ENCODE measurements at regions not wholly inside any gene's neighbourhood (a gene's known extent, or its start where the extent isn't known, plus 50 kb on each side); places are given as distances from the start of the nearest gene placed in this dataset.

DNA sequence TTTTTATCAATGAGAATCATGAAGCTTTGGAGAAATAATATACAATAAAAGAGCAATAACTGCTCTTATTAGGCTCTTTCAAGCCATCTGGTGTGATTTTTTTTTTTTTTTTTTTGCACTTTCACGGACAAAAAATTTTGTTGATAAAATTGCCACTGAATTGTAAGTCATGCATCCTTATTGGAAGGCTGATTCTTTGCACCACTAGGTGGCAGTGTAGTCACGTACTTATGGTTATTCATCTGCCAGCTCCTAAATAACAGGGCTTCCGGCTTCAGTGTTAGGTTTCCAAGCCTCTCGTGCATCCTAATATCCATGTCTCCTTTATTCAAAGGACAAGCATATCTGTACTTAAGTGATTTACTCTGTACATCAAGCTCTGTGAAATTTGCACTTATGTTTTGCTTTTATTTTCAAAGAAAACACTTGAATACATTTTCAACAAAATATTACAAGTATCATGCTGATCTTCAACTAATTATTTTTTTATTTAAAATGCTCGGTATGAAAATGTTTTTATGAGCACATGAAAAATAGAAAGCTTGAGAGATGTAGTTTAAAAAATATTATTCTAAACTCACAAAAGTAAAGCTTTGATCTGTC lies 1578.3 kb upstream of the TENM3 start:
- H3K9me3 Mint-ChIP-seq (ENCODE audit: unreplicated experiment): no peaks in the 10 kb centered on the region
- H3K4me3 Mint-ChIP-seq (ENCODE audit: unreplicated experiment): no peak overlapping the region
- no peaks in the 10 kb centered on the region for H3K36me3 Mint-ChIP-seq (ENCODE audit: unreplicated experiment)
- no peak overlapping the region for H3K27ac Mint-ChIP-seq (ENCODE audit: unreplicated experiment)
- H3K4me1 Mint-ChIP-seq (ENCODE audit: unreplicated experiment): peaks cover 3% of the 10 kb centered on the region
- TF ChIP-seq, protein P1, sequence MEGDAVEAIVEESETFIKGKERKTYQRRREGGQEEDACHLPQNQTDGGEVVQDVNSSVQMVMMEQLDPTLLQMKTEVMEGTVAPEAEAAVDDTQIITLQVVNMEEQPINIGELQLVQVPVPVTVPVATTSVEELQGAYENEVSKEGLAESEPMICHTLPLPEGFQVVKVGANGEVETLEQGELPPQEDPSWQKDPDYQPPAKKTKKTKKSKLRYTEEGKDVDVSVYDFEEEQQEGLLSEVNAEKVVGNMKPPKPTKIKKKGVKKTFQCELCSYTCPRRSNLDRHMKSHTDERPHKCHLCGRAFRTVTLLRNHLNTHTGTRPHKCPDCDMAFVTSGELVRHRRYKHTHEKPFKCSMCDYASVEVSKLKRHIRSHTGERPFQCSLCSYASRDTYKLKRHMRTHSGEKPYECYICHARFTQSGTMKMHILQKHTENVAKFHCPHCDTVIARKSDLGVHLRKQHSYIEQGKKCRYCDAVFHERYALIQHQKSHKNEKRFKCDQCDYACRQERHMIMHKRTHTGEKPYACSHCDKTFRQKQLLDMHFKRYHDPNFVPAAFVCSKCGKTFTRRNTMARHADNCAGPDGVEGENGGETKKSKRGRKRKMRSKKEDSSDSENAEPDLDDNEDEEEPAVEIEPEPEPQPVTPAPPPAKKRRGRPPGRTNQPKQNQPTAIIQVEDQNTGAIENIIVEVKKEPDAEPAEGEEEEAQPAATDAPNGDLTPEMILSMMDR (IDR thresholded peaks at IDR 0.05): peak; percentile 85
- H3K27me3 Mint-ChIP-seq (ENCODE audit: unreplicated experiment): no peaks in the 10 kb centered on the region
- peak; percentile 87 for DNase-seq (ENCODE audit: extremely low spot score, unreplicated experiment)

DNA sequence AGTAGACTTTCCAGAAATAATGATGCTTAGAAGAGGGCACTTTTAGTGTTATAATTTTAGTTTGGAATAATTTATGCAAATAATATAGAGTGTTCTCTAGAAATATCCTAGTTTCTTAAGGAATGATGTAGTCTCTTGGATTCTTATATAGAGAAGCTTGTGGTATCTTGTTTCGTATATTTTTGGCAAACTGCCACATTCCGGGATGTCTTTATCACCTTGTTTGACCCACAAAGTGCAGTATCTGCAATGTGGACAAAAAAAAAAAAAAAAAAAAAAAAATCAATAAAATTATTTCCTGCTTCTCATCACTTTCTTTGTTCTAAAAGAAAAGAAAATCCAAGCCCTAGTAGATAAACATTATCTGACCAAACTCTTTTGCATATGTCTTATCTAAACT lies 1577.7 kb upstream of the TENM3 start:
- Mint-ChIP-seq H3K36me3 (ENCODE audit: unreplicated experiment) (no peaks in the 10 kb centered on the region), H3K4me3 (ENCODE audit: unreplicated experiment) (no peak overlapping the region), H3K9me3 (ENCODE audit: unreplicated experiment) (no peaks in the 10 kb centered on the region), H3K27ac (ENCODE audit: unreplicated experiment) (no peak overlapping the region), H3K27me3 (ENCODE audit: unreplicated experiment) (no peaks in the 10 kb centered on the region), H3K4me1 (ENCODE audit: unreplicated experiment) (peaks cover 3% of the 10 kb centered on the region)
- DNase-seq (ENCODE audit: extremely low spot score, unreplicated experiment): no peak
- TF ChIP-seq, protein P1 (IDR thresholded peaks at IDR 0.05): no peak

DNA sequence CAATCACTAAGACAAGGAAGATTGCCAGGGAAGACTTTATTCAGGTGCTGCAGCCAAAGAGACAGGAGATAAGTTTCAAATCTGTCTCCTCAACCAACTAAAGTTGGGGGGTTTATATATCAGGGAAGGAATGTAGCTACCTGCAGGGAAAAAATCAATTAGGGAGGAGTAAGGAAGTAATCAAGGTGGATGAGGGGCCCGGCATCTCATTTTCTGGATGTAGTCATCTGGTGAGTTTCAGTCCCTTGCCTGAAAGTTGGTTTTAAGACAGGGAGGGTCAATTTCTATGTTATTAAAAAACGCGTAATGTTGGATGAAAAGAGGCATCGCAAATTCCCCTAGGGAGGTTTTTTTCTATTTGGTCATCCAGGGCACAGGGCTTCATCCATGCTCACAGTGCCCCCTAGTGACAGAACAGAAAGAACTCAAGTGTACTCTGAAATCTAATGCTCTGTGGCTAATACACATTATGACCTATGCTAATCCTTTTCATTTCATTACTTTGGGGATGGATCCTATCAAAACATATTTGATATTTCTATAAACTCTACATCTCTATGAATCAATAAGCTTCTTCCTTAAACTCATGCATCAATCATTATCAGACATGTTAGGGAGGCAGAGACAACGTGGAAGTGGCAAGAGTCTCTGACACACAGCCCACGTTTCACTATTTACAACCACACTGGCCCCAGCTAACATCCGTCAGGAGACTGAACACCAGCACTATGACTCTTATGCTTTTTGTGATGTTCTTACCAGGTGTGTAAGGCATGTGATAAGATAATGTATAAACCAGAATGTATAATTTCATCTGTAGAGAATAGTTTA lies 1577.0 kb upstream of the TENM3 start:
- H3K27me3 Mint-ChIP-seq (ENCODE audit: unreplicated experiment): no peaks in the 10 kb centered on the region
- DNase-seq (ENCODE audit: extremely low spot score, unreplicated experiment): no peak
- H3K9me3 Mint-ChIP-seq (ENCODE audit: unreplicated experiment): no peaks in the 10 kb centered on the region
- no peak overlapping the region for H3K27ac Mint-ChIP-seq (ENCODE audit: unreplicated experiment)
- TF ChIP-seq, protein P1 (IDR thresholded peaks at IDR 0.05): peak; percentile 67
- no peak overlapping the region for H3K4me3 Mint-ChIP-seq (ENCODE audit: unreplicated experiment)
- H3K36me3 Mint-ChIP-seq (ENCODE audit: unreplicated experiment): no peaks in the 10 kb centered on the region
- peaks cover 3% of the 10 kb centered on the region for H3K4me1 Mint-ChIP-seq (ENCODE audit: unreplicated experiment)

DNA sequence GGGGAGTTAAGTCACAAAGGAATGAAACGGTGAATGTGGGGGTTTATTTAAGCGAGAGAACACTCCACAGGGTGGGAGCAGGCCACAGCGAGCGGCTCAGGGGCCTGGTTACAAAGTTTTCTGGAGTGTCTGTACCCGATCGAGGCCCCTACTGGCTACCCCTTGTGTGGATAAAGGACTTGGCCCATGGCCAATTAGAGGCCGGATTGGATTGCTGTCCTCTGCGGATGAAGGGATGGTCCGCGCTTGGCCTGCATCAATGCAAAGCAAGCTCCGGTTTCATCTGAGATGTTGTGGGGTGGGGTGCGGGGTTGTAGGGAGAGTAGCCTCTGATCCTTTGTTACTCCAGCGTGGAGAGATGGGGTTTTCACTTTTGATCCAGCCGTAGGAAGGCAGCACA lies 1574.5 kb upstream of the TENM3 start:
- Mint-ChIP-seq H3K27ac (ENCODE audit: unreplicated experiment) (no peak overlapping the region), H3K4me1 (ENCODE audit: unreplicated experiment) (peaks cover 3% of the 10 kb centered on the region), H3K36me3 (ENCODE audit: unreplicated experiment) (no peaks in the 10 kb centered on the region), H3K4me3 (ENCODE audit: unreplicated experiment) (no peak overlapping the region), H3K9me3 (ENCODE audit: unreplicated experiment) (no peaks in the 10 kb centered on the region), H3K27me3 (ENCODE audit: unreplicated experiment) (no peaks in the 10 kb centered on the region)
- DNase-seq (ENCODE audit: extremely low spot score, unreplicated experiment): no peak
- TF ChIP-seq, protein P1 (IDR thresholded peaks at IDR 0.05): no peak

DNA sequence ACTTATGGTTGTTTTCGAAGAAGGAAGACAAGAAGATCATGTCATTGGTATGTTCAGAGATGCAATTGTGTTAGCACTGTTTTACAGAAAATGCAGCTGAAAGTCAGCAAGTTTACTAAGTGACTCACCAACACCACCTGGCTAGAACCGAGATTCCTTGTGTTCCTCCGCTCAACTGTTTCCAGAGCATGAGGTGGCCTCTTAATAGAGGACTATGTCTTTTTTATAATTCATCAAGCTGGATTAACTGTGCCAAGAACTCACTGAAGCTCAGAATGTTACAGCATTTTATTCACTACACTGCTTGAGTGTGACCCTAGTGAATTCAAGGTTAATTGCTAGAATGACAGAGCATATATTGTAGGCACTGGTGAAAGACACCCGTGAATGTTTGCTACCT lies 1573.5 kb upstream of the TENM3 start:
- no peaks in the 10 kb centered on the region for H3K9me3 Mint-ChIP-seq (ENCODE audit: unreplicated experiment)
- no peak overlapping the region for H3K4me3 Mint-ChIP-seq (ENCODE audit: unreplicated experiment)
- peaks cover 3% of the 10 kb centered on the region for H3K4me1 Mint-ChIP-seq (ENCODE audit: unreplicated experiment)
- TF ChIP-seq, protein P1 (IDR thresholded peaks at IDR 0.05): no peak
- no peak for DNase-seq (ENCODE audit: extremely low spot score, unreplicated experiment)
- no peaks in the 10 kb centered on the region for H3K36me3 Mint-ChIP-seq (ENCODE audit: unreplicated experiment)
- peaks cover 2% of the 10 kb centered on the region for H3K27me3 Mint-ChIP-seq (ENCODE audit: unreplicated experiment)
- H3K27ac Mint-ChIP-seq (ENCODE audit: unreplicated experiment): no peak overlapping the region

Measured in osteocyte (in vitro differentiated cells).